ENCODE measurements at regions not wholly inside any gene's neighbourhood (a gene's known extent, or its start where the extent isn't known, plus 50 kb on each side); places are given as distances from the start of the nearest gene placed in this dataset.

DNA sequence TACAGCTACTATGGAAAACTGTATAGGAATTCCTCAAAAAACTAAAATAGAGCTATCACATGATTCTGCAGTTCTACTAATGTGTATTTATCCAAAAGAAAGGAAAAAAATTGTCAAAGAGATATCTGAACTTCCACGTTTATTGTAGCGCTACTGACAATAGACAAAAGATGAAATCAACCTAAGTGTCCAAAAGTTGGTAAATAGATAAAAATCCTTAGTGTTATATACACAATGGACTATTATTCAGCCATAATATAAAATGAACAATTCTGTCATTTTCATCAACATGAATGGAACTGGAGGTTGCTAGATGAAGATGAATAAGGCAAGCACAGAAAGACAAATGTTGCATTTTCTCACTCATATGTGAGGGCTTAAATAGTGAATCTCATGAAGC, 1492.1 kb downstream of the MRPL39 start:
- Histone ChIP-seq H3K4me3 (ENCODE audit: low read depth in 1 of 2, low read length in 2 of 2) (no peak overlapping the region), H3K27ac (ENCODE audit: low read length) (no peak overlapping the region), H2AFZ (ENCODE audit: low read depth, low read length) (no peak overlapping the region), H4K20me1 (ENCODE audit: insufficient read depth, low read length) (no peaks in the 10 kb centered on the region), H3K4me1 (ENCODE audit: insufficient read depth, low read length) (no peaks in the 10 kb centered on the region), H3K9me3 (ENCODE audit: insufficient read depth, low read length, severe bottlenecking) (no peaks in the 10 kb centered on the region), H3K27me3 (ENCODE audit: insufficient read depth, low read length, poor library complexity) (no peaks in the 10 kb centered on the region), H3K79me2 (ENCODE audit: insufficient read depth, low read length) (no peaks in the 10 kb centered on the region), H3K9ac (ENCODE audit: low read depth, low read length) (no peak overlapping the region), H3K36me3 (ENCODE audit: insufficient read depth, low read length) (no peaks in the 10 kb centered on the region), H3K4me2 (ENCODE audit: insufficient read depth, low read length) (no peak overlapping the region)
- DNase-seq, result no peak
- TF ChIP-seq EZH2 (IDR thresholded peaks at IDR 0.05; ENCODE audit: borderline replicate concordance, low read depth, low read length, severe bottlenecking), result no peak
- TF ChIP-seq, protein P1, sequence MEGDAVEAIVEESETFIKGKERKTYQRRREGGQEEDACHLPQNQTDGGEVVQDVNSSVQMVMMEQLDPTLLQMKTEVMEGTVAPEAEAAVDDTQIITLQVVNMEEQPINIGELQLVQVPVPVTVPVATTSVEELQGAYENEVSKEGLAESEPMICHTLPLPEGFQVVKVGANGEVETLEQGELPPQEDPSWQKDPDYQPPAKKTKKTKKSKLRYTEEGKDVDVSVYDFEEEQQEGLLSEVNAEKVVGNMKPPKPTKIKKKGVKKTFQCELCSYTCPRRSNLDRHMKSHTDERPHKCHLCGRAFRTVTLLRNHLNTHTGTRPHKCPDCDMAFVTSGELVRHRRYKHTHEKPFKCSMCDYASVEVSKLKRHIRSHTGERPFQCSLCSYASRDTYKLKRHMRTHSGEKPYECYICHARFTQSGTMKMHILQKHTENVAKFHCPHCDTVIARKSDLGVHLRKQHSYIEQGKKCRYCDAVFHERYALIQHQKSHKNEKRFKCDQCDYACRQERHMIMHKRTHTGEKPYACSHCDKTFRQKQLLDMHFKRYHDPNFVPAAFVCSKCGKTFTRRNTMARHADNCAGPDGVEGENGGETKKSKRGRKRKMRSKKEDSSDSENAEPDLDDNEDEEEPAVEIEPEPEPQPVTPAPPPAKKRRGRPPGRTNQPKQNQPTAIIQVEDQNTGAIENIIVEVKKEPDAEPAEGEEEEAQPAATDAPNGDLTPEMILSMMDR (IDR thresholded peaks at IDR 0.05; ENCODE audit: borderline replicate concordance, extremely low read depth, low read length, poor library complexity, severe bottlenecking), result no peak
- no peak for ATAC-seq (ENCODE audit: insufficient read depth, low read depth)

DNA sequence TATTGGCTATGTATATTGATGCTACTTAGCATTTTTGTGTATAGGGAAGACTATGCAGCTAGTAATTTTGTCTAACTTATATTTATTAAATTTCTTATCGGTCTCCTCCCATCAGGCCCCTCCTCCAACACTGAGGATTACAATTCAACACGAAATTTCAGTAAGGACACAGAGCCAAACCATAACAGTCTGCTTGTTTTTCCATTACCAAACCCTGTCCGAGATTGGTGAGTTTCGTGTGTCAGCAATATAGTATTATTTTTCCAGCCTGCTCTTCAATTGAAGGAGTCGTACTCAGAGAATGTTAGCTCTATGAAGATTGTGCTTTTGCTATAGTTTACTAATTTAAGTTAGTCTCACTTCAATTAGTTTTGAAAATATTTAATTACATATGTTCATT, 1495.3 kb downstream of the MRPL39 start:
- TF ChIP-seq, protein P1 (IDR thresholded peaks at IDR 0.05; ENCODE audit: borderline replicate concordance, extremely low read depth, low read length, poor library complexity, severe bottlenecking), result no peak
- no peak for TF ChIP-seq EZH2 (IDR thresholded peaks at IDR 0.05; ENCODE audit: borderline replicate concordance, low read depth, low read length, severe bottlenecking)
- no peaks in the 10 kb centered on the region for H3K79me2 ChIP-seq (ENCODE audit: insufficient read depth, low read length)
- no peaks in the 10 kb centered on the region for H4K20me1 ChIP-seq (ENCODE audit: insufficient read depth, low read length)
- no peak overlapping the region for H3K4me3 ChIP-seq (ENCODE audit: low read depth in 1 of 2, low read length in 2 of 2)
- no peaks in the 10 kb centered on the region for H3K36me3 ChIP-seq (ENCODE audit: insufficient read depth, low read length)
- no peak overlapping the region for H3K27ac ChIP-seq (ENCODE audit: low read length)
- H3K4me2 ChIP-seq (ENCODE audit: insufficient read depth, low read length), result no peak overlapping the region
- H2AFZ ChIP-seq (ENCODE audit: low read depth, low read length), result no peak overlapping the region
- ATAC-seq (ENCODE audit: insufficient read depth, low read depth), result no peak
- no peaks in the 10 kb centered on the region for H3K27me3 ChIP-seq (ENCODE audit: insufficient read depth, low read length, poor library complexity)
- no peaks in the 10 kb centered on the region for H3K9me3 ChIP-seq (ENCODE audit: insufficient read depth, low read length, severe bottlenecking)
- no peak overlapping the region for H3K9ac ChIP-seq (ENCODE audit: low read depth, low read length)
- no peaks in the 10 kb centered on the region for H3K4me1 ChIP-seq (ENCODE audit: insufficient read depth, low read length)
- DNase-seq, result no peak

DNA sequence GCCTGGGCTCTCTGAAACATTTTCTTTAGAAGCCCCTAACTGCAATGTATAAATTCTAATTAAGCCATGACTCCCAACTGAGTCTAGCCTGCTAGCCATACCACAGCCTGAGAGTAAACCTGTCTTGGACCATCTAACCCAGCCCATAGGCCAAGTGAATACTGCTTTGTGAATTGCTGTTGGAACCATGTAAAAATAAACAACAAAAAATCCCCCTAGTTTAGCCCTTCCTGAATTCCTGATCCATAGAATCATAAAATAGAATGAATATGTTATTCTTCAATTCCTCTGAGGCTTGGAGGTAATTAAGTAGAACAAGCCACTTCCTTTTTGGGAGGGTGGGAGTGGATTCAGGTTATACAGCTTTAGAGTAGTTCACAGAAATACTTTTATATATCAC, 1496.4 kb downstream of the MRPL39 start:
- Histone ChIP-seq H3K9me3 (ENCODE audit: insufficient read depth, low read length, severe bottlenecking) (no peaks in the 10 kb centered on the region), H4K20me1 (ENCODE audit: insufficient read depth, low read length) (no peaks in the 10 kb centered on the region), H3K4me3 (ENCODE audit: low read depth in 1 of 2, low read length in 2 of 2) (no peak overlapping the region), H3K27me3 (ENCODE audit: insufficient read depth, low read length, poor library complexity) (no peaks in the 10 kb centered on the region), H3K36me3 (ENCODE audit: insufficient read depth, low read length) (no peaks in the 10 kb centered on the region), H3K79me2 (ENCODE audit: insufficient read depth, low read length) (no peaks in the 10 kb centered on the region), H3K4me1 (ENCODE audit: insufficient read depth, low read length) (no peaks in the 10 kb centered on the region), H2AFZ (ENCODE audit: low read depth, low read length) (no peak overlapping the region), H3K9ac (ENCODE audit: low read depth, low read length) (no peak overlapping the region), H3K27ac (ENCODE audit: low read length) (no peak overlapping the region), H3K4me2 (ENCODE audit: insufficient read depth, low read length) (no peak overlapping the region)
- no peak for TF ChIP-seq EZH2 (IDR thresholded peaks at IDR 0.05; ENCODE audit: borderline replicate concordance, low read depth, low read length, severe bottlenecking)
- TF ChIP-seq, protein P1 (IDR thresholded peaks at IDR 0.05; ENCODE audit: borderline replicate concordance, extremely low read depth, low read length, poor library complexity, severe bottlenecking), result no peak
- no peak for DNase-seq
- no peak for ATAC-seq (ENCODE audit: insufficient read depth, low read depth)

DNA sequence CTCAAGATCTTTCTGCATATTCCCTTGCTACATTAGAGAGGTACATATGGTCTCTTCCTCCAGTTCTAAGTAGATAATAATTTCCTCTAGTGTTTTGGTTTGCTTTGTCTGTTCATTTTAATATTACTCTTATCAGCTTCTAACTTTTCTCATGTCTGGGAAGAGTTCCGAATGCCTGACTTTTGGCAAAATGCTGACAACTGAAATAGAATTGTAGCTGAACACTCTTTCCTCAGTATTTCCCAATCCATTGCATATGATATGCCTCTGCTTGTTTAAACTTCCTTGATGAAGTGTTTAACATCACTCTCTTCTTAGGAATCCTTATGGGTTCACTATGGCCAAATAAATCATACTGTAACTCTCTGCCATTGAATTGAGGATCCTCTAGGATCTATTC, 1510.1 kb downstream of the MRPL39 start:
- Histone ChIP-seq H3K4me2 (ENCODE audit: insufficient read depth, low read length) (no peak overlapping the region), H3K9ac (ENCODE audit: low read depth, low read length) (no peak overlapping the region), H3K27ac (ENCODE audit: low read length) (no peak overlapping the region)

More for the DNA sequence above, 1510.1 kb downstream of the MRPL39 start:
- H3K4me3 ChIP-seq (ENCODE audit: low read depth in 1 of 2, low read length in 2 of 2), result no peak overlapping the region
- no peaks in the 10 kb centered on the region for H3K4me1 ChIP-seq (ENCODE audit: insufficient read depth, low read length)
- H3K79me2 ChIP-seq (ENCODE audit: insufficient read depth, low read length), result no peaks in the 10 kb centered on the region
- no peaks in the 10 kb centered on the region for H4K20me1 ChIP-seq (ENCODE audit: insufficient read depth, low read length)
- DNase-seq (no peak), ATAC-seq (ENCODE audit: insufficient read depth, low read depth) (no peak)
- H3K9me3 ChIP-seq (ENCODE audit: insufficient read depth, low read length, severe bottlenecking), result no peaks in the 10 kb centered on the region
- H3K36me3 ChIP-seq (ENCODE audit: insufficient read depth, low read length), result no peaks in the 10 kb centered on the region
- no peaks in the 10 kb centered on the region for H3K27me3 ChIP-seq (ENCODE audit: insufficient read depth, low read length, poor library complexity)
- TF ChIP-seq, protein P1 (IDR thresholded peaks at IDR 0.05; ENCODE audit: borderline replicate concordance, extremely low read depth, low read length, poor library complexity, severe bottlenecking), result no peak
- TF ChIP-seq EZH2 (IDR thresholded peaks at IDR 0.05; ENCODE audit: borderline replicate concordance, low read depth, low read length, severe bottlenecking), result no peak
- no peak overlapping the region for H2AFZ ChIP-seq (ENCODE audit: low read depth, low read length)

Measured in DND-41 (cell line).